HG02973 (cell line): ENCODE measurements at regions not wholly inside any gene's neighbourhood (a gene's known extent, or its start where the extent isn't known, plus 50 kb on each side); places are given as distances from the start of the nearest gene placed in this dataset.
A peak's percentile ranks its signal among the peaks of the same experiment; 100 is the strongest.

Experiments
- ATAC-seq: cut with Tn5 transposase; IDR thresholded peaks from one replicate; pipeline ENCODE4 v1.9.1; 2021; ENCODE audit warnings: moderate library complexity; ENCODE audit not compliant: unreplicated experiment

DNA sequence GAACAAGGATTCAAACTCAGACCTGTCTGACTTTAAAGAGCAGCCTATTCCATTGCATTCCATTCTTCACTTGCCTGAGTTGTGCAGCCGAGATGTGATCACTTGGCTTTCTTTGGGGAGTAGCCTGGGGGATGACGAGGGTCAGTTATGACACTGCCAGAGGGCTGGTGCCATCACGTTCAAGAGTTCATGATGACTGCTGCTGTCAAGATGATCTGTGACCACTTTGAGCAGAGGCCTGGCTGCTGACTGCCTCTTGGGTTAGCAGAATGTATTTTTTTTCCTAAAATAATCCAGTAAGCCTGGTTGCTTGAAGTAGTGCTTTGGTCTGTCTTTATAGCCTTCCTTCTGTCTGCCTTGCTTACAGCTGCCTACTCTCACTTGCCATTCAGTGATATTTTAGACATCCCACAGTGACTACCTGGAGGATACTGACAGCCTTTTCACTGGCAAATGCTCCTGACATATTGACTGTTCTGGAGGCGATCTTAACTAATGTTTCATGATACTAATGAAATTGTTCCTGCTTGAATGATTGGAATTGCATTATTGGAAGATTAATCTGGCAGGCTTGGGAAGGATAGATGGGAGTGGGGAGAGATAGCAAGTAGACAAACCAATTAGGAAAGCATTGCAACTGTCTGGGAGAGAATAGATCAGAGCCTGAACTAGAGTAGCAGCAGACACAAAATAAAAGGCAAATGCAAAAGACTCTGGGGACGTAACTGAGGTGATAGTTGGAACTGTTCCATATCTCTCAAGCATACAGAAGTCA lies 221.6 kb upstream of the LCORL start:
- ATAC-seq, result no peak

DNA sequence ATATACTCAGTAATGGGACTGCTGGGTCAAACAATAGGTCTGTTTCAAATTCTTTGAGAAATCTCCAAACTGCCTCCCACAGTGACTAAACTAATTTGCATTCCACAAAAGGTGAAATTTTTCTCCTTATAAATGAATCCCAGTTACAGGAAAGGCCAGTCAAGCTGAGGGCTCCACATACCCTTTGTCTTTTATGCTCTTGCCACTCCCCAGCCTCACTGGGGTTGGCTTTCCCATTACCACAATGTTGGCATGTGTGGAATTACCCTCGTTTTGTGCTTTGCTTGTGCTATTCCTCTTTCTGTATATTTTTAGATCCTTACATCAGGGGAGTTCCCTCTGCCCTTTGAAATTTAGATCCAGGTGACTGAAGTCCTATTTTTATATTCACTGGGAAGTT lies 220.2 kb upstream of the LCORL start:
- ATAC-seq, result no peak

DNA sequence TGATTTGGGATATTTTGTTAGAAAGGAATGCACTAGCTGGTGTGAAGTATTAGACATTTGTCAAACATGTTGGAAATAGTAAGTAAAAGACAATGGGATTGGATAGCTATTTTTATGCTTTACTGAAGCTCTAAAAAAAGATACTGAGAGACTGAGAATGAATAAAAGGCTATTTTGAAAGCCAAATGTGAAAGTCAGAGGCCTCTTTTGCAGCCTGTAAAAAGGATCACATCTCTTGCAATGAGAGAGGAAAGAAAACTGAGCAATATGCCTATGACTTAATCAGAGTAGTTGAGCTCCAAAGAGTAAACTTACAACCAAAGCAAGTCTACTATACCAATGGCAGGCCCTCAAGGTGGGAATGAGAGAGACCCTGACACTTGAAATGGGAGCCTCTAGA lies 212.6 kb upstream of the LCORL start:
- no peak for ATAC-seq

DNA sequence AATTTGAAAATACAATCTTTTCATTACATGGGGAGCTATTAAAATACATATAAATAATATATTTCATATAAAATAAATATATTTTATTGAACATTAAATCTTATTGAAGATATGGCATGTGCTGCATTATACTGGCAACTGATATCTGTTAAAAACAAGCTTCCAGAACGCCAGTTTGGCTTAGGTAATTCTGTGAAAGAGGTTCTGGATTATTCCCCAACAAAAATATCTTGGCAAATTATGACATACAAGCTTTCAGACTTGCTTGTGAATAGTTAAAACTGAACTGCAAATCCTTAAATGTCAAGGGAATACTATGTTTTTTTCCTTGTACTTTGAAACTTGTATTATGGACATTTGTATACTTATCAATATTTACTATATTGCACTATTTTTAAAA lies 210.2 kb upstream of the LCORL start:
- no peak for ATAC-seq

DNA sequence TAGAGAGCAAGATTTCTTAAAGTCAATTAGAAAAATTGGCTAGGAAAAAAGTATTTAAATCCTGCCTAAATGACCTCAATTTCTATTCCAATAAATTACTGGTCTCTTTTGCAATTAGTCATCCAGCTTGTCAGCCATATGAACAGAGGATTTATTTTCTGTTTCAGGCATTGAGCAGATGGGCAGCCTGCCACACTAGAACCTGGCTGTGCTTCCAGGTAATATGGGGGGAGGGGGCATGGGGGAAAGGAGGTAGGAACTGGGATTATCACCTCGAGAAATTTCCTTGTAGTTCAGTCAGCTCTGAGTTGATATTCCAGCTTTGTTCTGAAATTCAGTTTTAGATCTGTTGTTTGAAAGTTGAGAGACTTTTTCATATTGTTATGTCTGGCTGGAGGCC lies 206.3 kb upstream of the LCORL start:
- no peak for ATAC-seq

DNA sequence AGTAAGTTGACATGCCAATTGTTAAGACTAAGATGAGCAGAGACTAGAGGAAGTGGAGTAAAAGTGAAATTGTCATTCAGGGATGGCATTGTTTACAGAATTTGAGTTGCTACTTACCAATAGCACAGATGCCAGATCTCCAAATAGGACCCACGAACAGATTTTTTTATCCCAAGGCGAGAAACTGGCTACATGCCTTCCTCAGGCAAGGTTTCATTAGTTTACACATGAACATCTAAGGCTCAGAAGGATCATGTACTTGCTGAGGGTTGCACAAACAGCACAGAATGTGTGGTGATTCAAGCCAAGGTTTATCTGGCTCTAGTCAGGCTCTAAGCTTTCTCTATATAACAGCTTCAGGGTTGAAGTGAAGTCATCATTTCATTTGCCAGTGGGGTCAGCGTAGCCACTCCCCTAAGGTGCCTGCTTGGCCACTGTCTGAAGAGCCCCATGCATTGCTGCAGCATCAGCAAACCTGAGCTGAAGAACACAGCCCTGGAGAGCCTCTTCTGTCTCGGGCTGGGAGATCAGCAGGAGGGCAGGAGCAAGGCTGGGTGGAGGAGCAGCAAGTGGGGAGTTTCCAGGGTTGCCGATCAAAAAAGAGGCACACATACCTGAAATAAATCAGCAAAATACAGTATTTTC lies 193.0 kb upstream of the LCORL start:
- no peak for ATAC-seq

DNA sequence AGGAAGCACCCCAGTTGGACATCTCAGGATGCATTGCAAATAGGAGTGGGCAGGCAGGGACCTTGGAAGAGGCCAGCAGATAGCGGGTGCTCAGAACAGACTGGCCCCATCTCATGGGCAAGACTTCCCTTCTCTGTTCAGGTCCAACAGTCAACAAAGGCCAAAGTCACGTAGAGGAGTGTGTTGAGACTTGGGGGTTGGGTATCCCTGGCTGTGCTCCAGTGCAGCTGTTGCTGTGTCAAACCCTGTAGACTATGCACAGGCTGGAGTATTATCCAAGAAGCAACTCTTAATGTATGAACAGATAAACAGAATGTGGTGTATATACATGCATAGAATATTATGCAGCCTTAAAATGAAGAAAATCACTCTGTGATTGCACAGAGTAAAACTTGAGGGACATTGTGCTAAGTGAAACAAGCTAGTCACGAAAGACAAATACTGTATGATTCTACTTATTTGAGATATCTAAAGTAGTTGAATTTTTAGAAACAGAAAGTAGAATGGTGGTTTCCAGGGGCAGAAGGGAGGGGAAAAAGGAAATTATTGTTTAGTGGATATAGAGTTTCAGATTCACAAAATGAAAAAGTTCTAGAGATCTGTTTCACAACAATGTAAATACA lies 192.1 kb upstream of the LCORL start:
- ATAC-seq, result peak; percentile 36

DNA sequence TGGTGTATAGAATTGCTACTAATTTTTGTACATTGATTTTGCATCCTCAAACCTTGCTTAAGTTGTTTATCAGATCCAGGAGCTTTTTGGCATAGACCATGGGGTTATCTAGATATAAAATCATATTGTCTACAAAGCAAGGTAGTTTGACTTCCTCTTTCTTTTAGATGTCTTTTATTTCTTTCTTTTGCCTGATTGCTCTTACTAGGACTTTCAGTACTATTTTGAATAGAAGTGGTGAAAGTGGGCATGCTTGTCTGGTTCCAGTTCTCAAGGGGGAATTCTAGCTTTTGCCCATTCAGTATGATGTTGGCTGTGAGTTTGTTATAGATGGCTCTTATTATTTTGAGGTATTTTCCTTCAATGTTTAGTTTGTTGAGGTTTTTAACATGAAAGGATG lies 187.9 kb upstream of the LCORL start:
- peak; percentile 60 for ATAC-seq

DNA sequence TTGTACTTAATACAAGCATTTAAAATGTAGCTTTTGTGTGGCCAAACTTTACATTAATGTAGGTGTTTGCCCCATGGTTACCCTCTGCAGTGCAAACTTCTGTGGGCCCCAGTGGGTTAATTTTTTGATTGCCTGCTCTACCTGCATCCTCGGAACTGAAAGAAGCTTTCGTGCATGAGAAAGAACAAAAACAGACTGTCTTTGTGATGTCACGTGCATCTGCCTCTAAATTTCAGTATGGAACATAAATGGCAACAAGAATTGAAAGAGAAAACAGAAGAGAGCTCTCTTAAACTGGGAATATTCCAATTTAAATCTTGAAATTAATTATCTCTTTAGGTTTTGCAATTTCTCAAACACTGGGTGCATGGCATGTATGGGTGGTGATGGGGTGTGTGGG lies 182.4 kb upstream of the LCORL start:
- no peak for ATAC-seq

DNA sequence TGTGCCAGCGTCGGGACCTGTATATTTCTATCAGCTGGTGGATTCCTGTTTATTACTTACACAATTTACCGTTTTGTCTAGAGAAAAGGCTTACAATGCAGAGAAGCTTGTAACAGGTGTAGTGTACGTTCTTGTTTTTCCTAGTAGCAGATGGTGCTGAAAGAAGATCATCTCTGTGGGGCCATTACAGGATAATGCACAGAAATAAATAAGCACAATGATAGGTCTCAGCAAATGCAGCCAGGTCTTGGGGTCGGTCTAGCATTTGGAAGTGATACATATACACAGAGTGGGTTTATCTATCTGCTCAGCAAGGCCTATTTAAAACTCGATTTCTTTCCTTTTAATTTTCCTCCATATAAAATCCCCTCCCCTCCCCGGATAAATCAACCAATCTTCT lies 180.9 kb upstream of the LCORL start:
- ATAC-seq, result no peak

DNA sequence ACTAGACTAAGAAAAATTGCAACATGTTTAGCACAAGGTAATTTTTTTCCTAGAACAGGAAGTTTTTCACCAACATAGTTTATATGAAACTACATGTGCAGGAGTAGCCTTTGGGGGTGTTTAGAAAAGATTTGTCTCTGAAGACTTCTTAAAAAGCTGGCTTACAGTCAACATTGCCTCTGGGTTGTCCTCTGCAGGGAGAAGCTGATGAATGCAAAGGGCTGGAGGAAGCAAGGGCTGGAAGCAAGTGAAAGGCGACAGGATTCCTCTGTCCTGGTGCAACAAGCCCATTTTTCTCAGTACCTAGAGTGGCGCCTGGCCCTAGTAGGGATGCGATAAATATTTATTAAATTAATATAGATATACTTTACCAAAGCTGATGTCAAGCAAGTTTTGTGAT lies 180.3 kb upstream of the LCORL start:
- no peak for ATAC-seq

DNA sequence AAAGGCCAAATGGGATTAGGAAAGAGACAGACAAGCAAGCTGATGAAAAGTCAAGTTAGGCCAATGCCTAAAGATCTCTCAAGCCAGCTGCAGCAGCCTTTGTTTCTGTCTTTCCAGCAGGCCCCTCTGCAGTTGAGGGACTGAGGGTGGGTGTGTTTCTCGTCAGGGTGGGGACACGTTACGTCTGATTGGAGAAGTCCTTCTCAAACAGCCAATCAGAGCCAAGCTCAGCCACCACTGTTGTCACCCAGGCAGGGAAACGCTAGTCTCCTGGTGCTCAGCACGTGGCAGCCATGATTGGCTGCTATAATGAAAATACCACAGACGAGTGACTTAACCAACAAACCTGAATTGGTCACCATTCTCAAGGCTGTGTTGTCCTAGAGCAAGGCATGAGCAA lies 177.1 kb upstream of the LCORL start:
- ATAC-seq, result no peak

DNA sequence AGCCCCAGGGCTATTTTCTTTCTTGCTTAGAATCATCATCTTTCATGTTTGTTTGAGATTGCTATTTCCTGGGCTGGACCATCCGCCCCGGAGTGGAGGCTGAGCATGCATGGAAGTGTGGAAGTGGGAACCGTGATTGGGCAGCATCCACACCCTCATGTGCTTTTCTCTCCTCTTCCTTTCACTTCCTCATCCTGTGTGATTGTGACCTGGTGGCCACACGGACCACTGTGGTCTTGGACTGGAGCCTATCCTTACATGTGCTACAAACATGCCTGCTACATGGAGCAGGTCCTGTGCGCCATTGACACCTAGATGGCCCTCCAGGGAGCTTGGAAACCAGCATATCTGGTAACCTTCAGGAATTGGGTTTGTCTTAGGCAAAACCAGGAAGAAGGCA lies 175.9 kb upstream of the LCORL start:
- no peak for ATAC-seq

DNA sequence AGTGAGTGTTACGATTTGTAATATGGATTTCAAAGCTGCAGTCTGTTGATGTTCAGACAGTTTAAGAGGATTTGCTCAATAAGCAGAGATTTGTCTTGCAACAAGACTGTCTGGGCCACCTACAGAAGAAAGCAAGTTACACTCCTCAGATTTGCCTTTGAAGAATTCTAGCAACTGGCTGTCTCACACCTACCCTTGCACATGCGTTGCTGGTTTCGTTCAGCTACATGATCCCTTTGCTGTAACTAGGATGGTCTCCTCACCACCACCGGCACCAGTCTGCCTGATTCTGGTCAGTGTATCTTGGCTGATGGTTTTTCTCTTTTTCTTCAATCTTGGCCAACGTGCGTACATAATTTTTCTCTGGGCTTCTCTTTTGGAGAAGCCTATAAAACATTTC lies 172.7 kb upstream of the LCORL start:
- ATAC-seq, result no peak

DNA sequence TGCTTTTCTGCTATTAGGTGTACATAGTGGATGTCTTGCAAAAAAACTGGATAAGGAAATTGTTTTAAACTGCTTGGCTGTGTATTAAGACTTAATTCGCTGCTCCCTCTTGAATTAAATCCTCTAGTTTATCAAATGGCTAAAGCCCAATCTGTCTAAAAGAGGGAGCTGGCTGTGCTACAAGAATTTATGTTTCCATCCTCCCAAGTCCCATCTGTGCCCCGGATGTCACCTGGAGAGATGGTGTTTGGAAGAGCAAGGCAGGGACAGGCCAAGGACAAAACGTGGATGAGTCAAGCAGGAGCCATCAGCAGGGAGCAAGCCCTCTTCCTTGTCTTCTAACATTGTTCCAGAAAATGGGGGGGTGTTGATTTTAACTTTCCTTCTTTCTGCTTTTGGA lies 171.3 kb upstream of the LCORL start:
- no peak for ATAC-seq

DNA sequence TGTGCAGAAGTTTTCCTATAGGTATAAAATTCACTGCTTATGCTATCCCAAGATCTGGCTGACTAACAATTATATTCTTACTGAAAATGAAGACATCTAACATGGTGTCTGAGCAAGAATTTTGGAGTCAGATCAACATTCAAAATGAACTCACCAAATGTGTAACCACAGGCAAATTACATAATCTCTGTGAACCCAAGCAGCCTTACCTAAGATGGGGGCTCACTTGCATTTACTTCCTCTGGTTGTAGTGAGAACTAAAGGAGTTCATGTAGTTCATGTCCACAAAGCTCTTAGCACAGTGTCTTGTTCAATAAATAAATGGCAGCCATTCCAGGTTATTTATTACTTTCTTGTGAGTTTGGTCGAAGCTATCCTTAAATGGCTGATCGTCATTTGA lies 163.9 kb upstream of the LCORL start:
- no peak for ATAC-seq

DNA sequence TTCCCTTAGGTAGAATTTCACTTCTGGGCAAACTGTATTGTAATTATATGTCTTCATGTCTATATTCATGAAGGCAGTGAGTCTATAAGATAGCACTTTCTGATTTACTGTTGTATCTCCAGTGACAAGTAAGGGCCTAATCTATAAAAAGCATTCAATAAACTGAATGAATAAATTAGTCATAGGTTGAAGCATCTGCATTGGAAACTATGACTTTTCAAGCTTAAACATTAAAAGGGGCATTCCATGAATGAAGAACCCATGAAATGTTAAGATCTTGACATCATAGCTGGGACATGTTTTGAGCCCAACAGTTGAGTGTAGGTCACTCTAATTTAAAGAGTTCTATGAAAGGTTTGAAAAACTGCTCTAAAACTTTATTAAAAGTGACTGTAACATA lies 159.3 kb upstream of the LCORL start:
- ATAC-seq, result no peak

DNA sequence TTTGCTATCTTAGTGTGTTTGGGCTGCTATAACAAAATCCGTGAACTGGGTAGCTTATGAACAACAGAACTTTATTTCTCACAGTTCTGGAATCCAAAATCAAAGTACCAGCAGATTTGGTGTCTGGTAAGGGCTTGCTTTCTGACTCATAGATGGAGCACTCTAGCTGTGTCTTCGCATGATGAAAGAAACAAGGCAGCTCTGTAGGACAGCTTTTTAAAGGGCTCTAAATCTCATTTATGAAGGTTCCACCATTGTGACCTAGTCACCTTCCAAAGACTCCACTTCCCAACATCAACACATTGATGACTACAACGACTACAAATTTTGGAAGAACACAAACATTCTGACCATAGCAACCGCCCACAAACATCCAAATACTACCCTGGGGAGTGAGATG lies 158.6 kb upstream of the LCORL start:
- no peak for ATAC-seq

DNA sequence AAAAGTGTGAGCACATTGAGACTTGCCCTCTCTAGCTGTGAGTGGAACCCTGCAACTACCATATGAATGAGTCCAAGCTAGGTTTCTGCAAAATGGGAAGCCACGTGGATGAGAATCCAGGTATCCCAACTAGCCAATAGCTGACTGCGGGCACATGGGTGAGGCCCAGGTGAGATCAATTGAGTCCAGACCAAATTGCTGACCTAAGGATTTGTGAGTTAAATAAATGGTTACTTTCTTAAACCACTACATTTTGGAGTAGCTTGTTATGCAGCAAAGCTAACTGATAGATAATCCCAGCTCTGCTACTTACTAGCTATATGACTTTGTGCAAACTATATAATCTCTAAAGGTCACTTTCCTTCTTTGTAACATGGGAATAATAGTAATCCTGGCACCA lies 150.3 kb upstream of the LCORL start:
- ATAC-seq, result no peak

DNA sequence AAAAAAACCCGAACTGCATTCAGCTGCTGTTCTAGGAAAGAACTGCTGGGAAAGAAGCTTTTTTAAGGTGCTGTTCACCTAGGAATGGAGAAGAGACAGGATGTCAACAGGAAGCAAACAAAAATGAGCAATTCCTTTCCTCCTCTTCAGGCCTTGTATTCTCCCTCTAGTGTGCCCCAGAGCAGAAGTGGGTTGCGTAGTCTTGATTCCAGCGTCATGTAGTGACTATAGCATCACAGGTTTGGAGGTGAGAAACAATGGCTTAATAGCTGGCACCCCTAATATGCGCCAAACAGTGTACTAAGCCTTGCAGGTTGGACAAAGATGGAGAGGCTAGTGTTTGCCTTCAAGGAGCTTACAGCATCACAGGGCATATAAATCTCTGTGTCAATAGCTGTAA lies 146.3 kb upstream of the LCORL start:
- ATAC-seq, result no peak

DNA sequence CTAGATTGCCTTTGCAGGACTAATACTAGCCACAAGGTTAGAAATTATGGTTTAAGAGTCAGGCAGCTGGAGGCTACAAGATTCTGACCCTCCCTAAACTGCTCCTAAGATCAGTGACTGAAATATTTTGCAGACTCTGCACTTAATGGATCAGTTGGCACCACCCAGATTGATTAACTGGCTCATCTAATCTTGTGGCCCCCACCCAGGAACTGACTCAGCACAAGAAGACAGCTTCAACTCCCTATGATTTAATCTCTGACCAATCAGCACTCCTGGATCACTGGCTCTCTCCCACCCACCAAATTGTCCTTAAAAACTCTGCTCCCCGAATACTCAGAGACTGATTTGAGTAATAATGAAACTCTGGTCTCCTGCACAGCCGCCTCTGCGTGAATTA lies 145.4 kb upstream of the LCORL start:
- no peak for ATAC-seq

DNA sequence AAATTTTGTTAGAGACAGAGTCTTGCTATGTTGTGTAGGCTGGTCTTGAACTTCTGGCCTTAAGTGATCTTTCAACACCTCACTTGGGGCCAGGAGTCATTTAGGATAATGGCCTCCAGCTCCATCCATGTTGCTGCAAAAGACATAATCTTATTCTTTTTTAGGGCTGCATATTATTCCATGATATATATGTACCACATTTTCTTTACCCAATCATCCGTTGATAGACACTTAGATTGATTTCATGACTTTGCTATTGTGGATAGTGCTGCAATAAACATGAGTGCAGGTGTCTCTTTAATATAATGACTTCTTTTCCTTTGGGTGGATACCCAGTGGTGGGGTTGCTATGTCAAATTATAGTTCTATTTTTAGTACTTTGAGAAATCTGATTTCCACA lies 140.9 kb upstream of the LCORL start:
- ATAC-seq, result no peak
